ENCODE measurements at regions not wholly inside any gene's neighbourhood (a gene's known extent, or its start where the extent isn't known, plus 50 kb on each side); places are given as distances from the start of the nearest gene placed in this dataset.

DNA sequence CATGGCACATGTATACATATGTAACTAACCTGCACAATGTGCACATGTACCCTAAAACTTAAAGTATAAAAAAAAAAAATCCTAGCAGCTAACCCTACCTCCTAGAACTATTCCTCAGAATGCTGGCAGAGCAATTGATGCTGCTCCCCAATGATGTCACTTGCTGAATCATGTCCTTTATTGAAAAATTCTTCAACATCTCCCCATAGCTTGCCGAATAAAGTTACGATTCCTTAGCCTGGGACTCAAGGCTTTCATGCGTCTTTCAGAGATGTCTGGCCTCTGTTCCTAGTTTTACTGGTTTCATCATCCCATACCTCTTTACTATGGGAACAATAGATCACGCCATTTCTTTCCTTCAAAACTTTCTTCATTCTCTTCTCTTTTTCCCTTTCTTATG is 174.7 kb upstream of the FAT1 start:
- TF ChIP-seq, protein P1, sequence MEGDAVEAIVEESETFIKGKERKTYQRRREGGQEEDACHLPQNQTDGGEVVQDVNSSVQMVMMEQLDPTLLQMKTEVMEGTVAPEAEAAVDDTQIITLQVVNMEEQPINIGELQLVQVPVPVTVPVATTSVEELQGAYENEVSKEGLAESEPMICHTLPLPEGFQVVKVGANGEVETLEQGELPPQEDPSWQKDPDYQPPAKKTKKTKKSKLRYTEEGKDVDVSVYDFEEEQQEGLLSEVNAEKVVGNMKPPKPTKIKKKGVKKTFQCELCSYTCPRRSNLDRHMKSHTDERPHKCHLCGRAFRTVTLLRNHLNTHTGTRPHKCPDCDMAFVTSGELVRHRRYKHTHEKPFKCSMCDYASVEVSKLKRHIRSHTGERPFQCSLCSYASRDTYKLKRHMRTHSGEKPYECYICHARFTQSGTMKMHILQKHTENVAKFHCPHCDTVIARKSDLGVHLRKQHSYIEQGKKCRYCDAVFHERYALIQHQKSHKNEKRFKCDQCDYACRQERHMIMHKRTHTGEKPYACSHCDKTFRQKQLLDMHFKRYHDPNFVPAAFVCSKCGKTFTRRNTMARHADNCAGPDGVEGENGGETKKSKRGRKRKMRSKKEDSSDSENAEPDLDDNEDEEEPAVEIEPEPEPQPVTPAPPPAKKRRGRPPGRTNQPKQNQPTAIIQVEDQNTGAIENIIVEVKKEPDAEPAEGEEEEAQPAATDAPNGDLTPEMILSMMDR (IDR thresholded peaks at IDR 0.05; ENCODE audit: insufficient read depth, low read length, poor library complexity, severe bottlenecking) = no peak
- no peak for TF ChIP-seq EZH2phosphoT487 (conservative IDR thresholded peaks at IDR 0.05; ENCODE audit: low read length)

Measured in SU-DHL-6 (cell line).